ENCODE measurements at regions not wholly inside any gene's neighbourhood (a gene's known extent, or its start where the extent isn't known, plus 50 kb on each side); places are given as distances from the start of the nearest gene placed in this dataset.
"Not testable (repeated sequence)": the region's sequence is repeated elsewhere in the genome, so short reads cannot be mapped to it uniquely, and the experiment has no call there.

DNA sequence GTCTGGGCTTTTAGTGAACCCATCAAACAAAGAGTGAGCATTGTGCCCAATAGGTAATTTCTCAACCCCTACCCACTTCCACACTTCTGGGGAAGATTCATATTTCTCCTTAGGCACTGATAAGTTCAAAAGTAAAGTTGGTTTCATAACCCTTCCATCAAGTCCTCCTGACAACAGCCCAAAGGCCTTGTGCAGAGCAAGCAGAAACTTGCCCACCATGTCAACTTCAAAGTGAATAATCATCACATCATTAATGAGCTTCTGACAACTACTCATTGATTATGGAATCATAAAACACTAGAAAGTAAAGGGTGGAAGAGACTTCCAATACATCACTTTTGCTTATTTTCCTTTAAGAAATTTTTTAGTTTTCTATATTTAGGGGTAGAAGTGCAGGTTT lies 163.3 kb upstream of the HSFY2 start:
- DNase-seq (ENCODE audit: low spot score) = no peak
- TF ChIP-seq, protein P1, sequence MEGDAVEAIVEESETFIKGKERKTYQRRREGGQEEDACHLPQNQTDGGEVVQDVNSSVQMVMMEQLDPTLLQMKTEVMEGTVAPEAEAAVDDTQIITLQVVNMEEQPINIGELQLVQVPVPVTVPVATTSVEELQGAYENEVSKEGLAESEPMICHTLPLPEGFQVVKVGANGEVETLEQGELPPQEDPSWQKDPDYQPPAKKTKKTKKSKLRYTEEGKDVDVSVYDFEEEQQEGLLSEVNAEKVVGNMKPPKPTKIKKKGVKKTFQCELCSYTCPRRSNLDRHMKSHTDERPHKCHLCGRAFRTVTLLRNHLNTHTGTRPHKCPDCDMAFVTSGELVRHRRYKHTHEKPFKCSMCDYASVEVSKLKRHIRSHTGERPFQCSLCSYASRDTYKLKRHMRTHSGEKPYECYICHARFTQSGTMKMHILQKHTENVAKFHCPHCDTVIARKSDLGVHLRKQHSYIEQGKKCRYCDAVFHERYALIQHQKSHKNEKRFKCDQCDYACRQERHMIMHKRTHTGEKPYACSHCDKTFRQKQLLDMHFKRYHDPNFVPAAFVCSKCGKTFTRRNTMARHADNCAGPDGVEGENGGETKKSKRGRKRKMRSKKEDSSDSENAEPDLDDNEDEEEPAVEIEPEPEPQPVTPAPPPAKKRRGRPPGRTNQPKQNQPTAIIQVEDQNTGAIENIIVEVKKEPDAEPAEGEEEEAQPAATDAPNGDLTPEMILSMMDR (IDR thresholded peaks at IDR 0.05; ENCODE audit: extremely low read depth, missing control alignments) = no peak

DNA sequence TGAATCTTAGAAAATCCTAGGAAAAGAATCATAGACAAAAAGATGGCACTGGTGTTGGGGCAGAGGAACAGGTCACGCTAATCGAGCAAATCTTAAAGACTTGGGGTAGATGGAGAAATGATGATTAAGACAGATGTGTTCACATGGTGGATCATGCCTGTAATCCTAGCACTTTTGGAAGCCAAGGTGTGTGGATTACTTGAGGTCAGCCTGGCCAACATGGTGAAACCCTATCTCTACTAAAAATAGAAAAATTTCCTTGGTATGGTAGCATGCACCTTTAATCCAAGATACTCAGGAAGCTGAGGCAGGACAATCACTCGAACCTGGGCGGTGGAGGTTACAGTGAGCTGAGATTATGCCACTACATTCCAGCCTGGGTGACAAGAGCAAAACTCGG lies 145.7 kb upstream of the HSFY2 start:
- TF ChIP-seq, protein P1 (IDR thresholded peaks at IDR 0.05; ENCODE audit: extremely low read depth, missing control alignments) = no peak
- no peak for DNase-seq (ENCODE audit: low spot score)

DNA sequence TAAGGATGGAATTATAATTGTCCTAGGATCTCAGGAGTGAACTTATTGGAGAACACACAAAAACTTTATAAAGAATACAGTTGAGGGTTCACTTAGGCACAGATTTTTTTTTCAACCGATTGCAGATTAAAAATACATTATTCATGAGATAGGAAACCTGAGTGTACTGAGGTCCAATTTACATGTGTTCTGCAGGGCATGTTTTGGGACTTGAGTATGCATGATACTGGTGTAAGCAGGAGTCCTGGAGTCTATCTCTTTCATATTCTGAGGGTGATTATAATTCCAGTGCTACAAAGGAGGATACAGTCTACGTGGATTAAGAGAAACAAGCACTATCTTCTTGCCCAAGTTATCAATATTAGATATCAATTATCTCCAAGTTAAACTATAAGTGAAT lies 139.3 kb upstream of the HSFY2 start:
- TF ChIP-seq, protein P1 (IDR thresholded peaks at IDR 0.05; ENCODE audit: extremely low read depth, missing control alignments) = no peak

DNA sequence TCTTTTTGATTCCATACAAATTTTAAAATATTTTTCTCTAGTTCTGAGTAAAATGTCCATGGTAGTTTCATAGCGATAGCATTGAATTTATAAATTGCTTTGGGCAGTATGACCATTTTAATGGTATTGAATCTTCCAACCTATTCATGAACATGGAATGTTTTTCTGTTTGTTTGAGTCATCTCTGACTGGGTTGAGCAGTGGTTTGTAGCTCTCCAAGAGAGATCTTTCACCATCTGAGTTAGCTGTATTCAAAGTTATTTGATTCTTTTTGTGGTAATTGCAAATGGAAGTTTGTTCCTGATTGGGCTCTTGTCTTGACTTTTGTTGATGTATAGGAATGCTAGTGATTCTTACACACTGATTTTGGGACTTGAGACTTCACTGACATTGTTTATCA lies 136.3 kb upstream of the HSFY2 start:
- no peak for DNase-seq (ENCODE audit: low spot score)
- TF ChIP-seq, protein P1 (IDR thresholded peaks at IDR 0.05; ENCODE audit: extremely low read depth, missing control alignments) = no peak

More for the DNA sequence above, 139.3 kb upstream of the HSFY2 start:
- no peak for DNase-seq (ENCODE audit: low spot score)

DNA sequence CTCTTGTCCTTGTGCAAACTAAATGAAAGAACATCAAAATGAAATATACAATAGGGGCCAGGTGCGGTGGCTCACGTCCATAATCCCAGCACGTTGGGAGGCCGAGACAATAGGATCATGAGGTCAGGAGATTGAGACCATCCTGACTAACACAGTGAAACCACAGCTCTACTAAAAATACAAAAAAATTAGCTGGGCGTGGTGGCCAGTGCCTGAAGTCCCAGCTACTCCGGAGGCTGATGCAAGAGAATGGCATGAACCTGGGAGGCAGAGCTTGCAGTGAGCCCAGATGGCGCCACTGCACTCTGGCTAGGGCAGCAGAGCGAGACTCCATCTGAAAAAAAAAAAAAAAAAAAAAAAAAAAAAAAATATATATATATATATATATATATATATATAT lies 132.7 kb upstream of the HSFY2 start:
- DNase-seq (ENCODE audit: low spot score) = not testable (repeated sequence)

DNA sequence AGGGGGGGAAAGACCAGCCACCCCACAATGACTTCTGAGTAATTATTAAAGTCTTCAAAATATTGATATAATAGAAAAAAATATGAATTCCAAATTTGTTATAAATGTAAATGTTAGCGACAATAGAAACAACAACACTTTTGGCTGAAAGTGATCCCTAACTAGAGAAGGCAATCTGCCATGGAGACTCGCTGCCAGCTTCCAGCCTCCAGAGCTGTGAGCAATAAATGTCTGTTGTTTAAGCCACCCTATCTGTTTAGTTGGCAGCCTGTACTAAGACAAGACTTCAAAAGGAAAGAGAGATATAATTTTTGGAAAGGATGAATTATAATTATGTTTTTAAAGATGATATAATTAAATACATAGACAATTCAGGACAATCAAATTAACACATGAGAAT lies 130.8 kb upstream of the HSFY2 start:
- TF ChIP-seq, protein P1 (IDR thresholded peaks at IDR 0.05; ENCODE audit: extremely low read depth, missing control alignments) = no peak
- DNase-seq (ENCODE audit: low spot score) = no peak

DNA sequence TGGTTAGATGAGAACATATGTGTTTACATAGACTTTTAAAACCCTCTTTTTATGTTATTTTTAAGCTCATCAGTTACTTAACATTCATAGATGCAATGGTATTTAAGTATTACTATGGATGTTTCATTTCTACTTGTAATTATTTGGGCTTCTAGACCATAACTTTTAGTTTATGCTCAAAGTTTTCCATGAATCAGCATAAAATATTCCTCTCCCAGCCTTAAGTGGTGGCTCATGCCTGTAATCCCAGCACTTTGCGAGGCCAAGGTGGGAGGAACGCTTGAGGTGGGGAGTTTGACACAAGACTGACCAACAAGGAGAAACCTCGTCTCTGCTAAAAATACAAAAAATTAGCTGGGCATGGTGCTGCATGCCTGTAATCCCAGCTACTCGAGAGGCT lies 118.5 kb upstream of the HSFY2 start:
- no peak for DNase-seq (ENCODE audit: low spot score)
- TF ChIP-seq, protein P1 (IDR thresholded peaks at IDR 0.05; ENCODE audit: extremely low read depth, missing control alignments) = no peak

DNA sequence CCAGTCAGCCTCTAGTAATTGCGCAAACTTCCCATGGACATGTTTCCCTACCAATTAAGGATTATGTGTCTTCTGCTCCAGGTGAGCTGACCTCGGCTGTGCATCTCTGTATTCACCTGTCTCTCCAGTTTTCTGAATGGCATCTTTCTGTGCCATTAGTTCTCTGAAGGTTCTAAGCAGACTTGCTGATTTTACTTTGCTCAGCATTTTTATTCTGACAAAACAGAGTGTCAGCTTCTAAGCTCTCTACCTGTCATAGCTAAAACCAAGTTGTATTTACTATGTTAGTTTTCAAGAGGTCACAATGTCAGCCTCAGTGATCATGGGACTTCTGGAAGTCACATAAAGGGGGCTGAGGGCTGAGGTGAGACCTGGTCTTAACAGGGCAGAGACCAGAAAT lies 116.0 kb upstream of the HSFY2 start:
- TF ChIP-seq, protein P1 (IDR thresholded peaks at IDR 0.05; ENCODE audit: extremely low read depth, missing control alignments) = no peak
- DNase-seq (ENCODE audit: low spot score) = no peak

Data from GM20000 (cell line).